Prostate gland (tissue), 2 donors: ENCODE measurements at regions not wholly inside any gene's neighbourhood (a gene's known extent, or its start where the extent isn't known, plus 50 kb on each side); places are given as distances from the start of the nearest gene placed in this dataset.

Experiments used
- DNase-seq: peaks from one replicate; pipeline ENCODE4 v3.0.0-alpha.2; 2019; ENCODE audit warnings: low spot score
- H3K27ac ChIP-seq, 2 donors: fragments of 200-600 bp; sonication (generic); 2 replicates each; pipeline ENCODE4 v1.5.1; 2017 to 2019
- H3K27me3 ChIP-seq: fragments of 200-600 bp; sonication (generic); replicated peaks from 2 replicates; pipeline ENCODE4 v1.5.1; 2019; ENCODE audit not compliant: insufficient read depth
- H3K36me3 ChIP-seq, 2 donors: fragments of 200-600 bp; sonication (generic); 1 replicate in 1 of 2; 2 replicates in 1 of 2; pipeline versions ENCODE4 v1.5.1 to v1.8.1; 2017 to 2019
- H3K4me1 ChIP-seq: fragments of 200-600 bp; sonication (generic); replicated peaks from 2 replicates; pipeline ENCODE4 v1.5.1; 2019
- H3K4me3 ChIP-seq, 2 donors: fragments of 200-600 bp; sonication (generic); 2 replicates each; pipeline ENCODE4 v1.5.1; 2017 to 2019
- H3K9me3 ChIP-seq: fragments of 200-600 bp; sonication (generic); 2 replicates; pipeline ENCODE4 v1.5.1; 2017
- CTCF ChIP-seq, 4 experiments: fragments of 200-600 bp in 2 of 4; fragments of 450-650 bp in 2 of 4; sonication (generic) in 2 of 4; IDR thresholded peaks; 1 replicate in 3 of 4; 2 replicates in 1 of 4; pipeline ENCODE4 v1.5.1; 2016 to 2019; ENCODE audit warnings: antibody characterized with exemption in 4 of 4, mild to moderate bottlenecking in 2 of 4, moderate library complexity in 2 of 4
- POLR2A ChIP-seq: fragments of 450-650 bp; IDR thresholded peaks from one replicate; pipeline ENCODE4 v1.6.1; 2016; ENCODE audit warnings: antibody characterized with exemption, mild to moderate bottlenecking
- POLR2AphosphoS5 ChIP-seq: sonication (generic); formaldehyde crosslinking; IDR thresholded peaks from one replicate; pipeline ENCODE4 v1.6.1; 2017; ENCODE audit warnings: antibody characterized with exemption
- WGBS: methylation state at CpG from one replicate; pipeline ENCODE4 v1.1.5; 2018; 5-methylcytosine and 5-hydroxymethylcytosine counted together
- intact Hi-C: fragments of 100-400 bp; cut with DNase I; formaldehyde crosslinking; loops from one replicate; pipeline ENCODE4 v1.14.2; 2022

- no peaks in the 10 kb centered on the region for H3K36me3 ChIP-seq
- H3K9me3 ChIP-seq = no peaks in the 10 kb centered on the region
- TF ChIP-seq POLR2AphosphoS5 = no peak
- no peak for TF ChIP-seq CTCF (IDR thresholded peaks at IDR 0.05)
- no peak for TF ChIP-seq POLR2A
- no peak overlapping the region for H3K27ac ChIP-seq
- no peak for DNase-seq
- WGBS = 57% methylated on average over 1 of the region's 1 CpG
- intact Hi-C loops = no loop called here
- H3K27me3 ChIP-seq = no peaks in the 10 kb centered on the region
- no peak overlapping the region for H3K4me3 ChIP-seq
- no peaks in the 10 kb centered on the region for H3K4me1 ChIP-seq
These were observed 160.1 kb downstream of the FZD1 start for GRCh38 chr7:91424371-91424770.

- Histone ChIP-seq H3K9me3 (no peaks in the 10 kb centered on the region), H3K4me1 (no peaks in the 10 kb centered on the region), H3K36me3 (no peaks in the 10 kb centered on the region), H3K4me3 (no peak overlapping the region), H3K27ac (no peak overlapping the region), H3K27me3 (no peaks in the 10 kb centered on the region)
- WGBS = 92% methylated on average over 6 of the region's 6 CpGs
- intact Hi-C loops = no loop called here
- DNase-seq = no peak
- TF ChIP-seq CTCF (IDR thresholded peaks at IDR 0.05) = no peak
- TF ChIP-seq POLR2AphosphoS5 = no peak
- no peak for TF ChIP-seq POLR2A
These were observed 160.9 kb downstream of the FZD1 start for GRCh38 chr7:91425149-91425548.

- H3K27ac ChIP-seq = no peak overlapping the region
- H3K36me3 ChIP-seq = no peaks in the 10 kb centered on the region
- TF ChIP-seq CTCF (IDR thresholded peaks at IDR 0.05) (no peak), POLR2A (no peak), POLR2AphosphoS5 (no peak)
- H3K4me1 ChIP-seq = no peaks in the 10 kb centered on the region
- H3K27me3 ChIP-seq = no peaks in the 10 kb centered on the region
- intact Hi-C loops = no loop called here
- H3K4me3 ChIP-seq = no peak overlapping the region
- no peaks in the 10 kb centered on the region for H3K9me3 ChIP-seq
- DNase-seq = no peak
These were observed 162.8 kb downstream of the FZD1 start for GRCh38 chr7:91427051-91427450.

GRCh38 chr7:91431601-91432000, 167.4 kb downstream of the FZD1 start:
- no peaks in the 10 kb centered on the region for H3K9me3 ChIP-seq
- TF ChIP-seq POLR2A (no peak), POLR2AphosphoS5 (no peak)
- H3K36me3 ChIP-seq = no peaks in the 10 kb centered on the region
- WGBS = 68% methylated on average over 1 of the region's 1 CpG
- no peaks in the 10 kb centered on the region for H3K27me3 ChIP-seq
- DNase-seq = no peak
- no peaks in the 10 kb centered on the region for H3K4me1 ChIP-seq
- H3K27ac ChIP-seq = no peak overlapping the region
- intact Hi-C loops = no loop called here
- no peak overlapping the region for H3K4me3 ChIP-seq

GRCh38 chr7:91434836-91435235, 170.6 kb downstream of the FZD1 start:
- intact Hi-C loops = no loop called here
- TF ChIP-seq CTCF (IDR thresholded peaks at IDR 0.05) (no peak), POLR2AphosphoS5 (no peak), POLR2A (no peak)
- H3K4me3 ChIP-seq = no peak overlapping the region
- no peaks in the 10 kb centered on the region for H3K27me3 ChIP-seq
- no peaks in the 10 kb centered on the region for H3K9me3 ChIP-seq
- no peak for DNase-seq
- no peak overlapping the region for H3K27ac ChIP-seq
- WGBS = 82% methylated on average over 6 of the region's 6 CpGs
- no peaks in the 10 kb centered on the region for H3K36me3 ChIP-seq
- no peaks in the 10 kb centered on the region for H3K4me1 ChIP-seq
